ENCODE measurements at regions not wholly inside any gene's neighbourhood (a gene's known extent, or its start where the extent isn't known, plus 50 kb on each side); places are given as distances from the start of the nearest gene placed in this dataset.

DNA sequence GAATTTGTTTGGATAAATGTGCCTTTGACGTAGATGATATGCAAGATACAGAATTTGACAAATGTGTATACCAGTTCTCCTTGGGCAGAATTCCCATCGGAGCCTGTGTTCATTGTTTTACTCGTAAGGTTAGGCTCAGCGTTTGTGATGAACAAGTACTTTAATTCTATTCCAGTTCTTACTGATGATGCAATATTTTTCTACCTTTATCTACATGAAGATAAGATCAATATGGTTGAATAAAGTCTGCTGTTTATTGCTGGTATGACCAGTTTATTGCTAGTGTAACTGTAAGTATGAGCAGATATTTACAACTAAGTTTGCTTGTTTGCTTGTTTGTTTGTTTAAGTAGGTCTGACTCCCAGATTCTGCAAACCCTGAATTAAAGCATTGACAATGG, 145.4 kb upstream of the ADARB2 start:
- no peak for DNase-seq (ENCODE audit: low read depth in 2 of 2)

- DNase-seq (ENCODE audit: low read depth in 2 of 2), result no peak
Observed at GRCh38 chr10:1882180-1882579, 144.9 kb upstream of the ADARB2 start.

DNA sequence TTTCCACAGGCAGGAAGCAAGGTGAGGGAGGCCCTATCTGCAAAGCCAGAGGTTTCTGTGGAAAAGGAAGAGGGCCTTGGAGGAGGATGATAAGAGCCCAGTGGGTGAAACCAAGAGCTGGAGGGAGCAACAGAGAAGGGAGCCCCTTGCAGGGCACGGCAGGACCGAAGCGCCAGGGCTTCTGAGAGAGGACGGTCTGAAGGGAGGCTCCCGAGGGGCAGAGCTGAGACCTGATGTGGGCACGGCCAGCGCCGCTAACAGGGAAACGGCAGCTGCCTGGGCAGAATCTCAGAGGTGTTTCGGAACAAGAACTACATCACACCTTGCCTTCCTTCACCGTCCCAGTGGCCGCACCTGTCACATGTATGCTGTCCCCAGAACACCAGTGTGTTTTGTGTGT, 144.3 kb upstream of the ADARB2 start:
- DNase-seq (ENCODE audit: low read depth in 2 of 2), result no peak

GRCh38 chr10:1874533-1874932, 137.2 kb upstream of the ADARB2 start:
- DNase-seq (ENCODE audit: low read depth in 2 of 2), result no peak

GRCh38 chr10:1873661-1874315, 136.5 kb upstream of the ADARB2 start:
- no peak for DNase-seq (ENCODE audit: low read depth in 2 of 2)

GRCh38 chr10:1872151-1872726, 134.9 kb upstream of the ADARB2 start:
- no peak for DNase-seq (ENCODE audit: low read depth in 2 of 2)

GRCh38 chr10:1870491-1870890, 133.2 kb upstream of the ADARB2 start:
- no peak for DNase-seq (ENCODE audit: low read depth in 2 of 2)

GRCh38 chr10:1869861-1870260, 132.5 kb upstream of the ADARB2 start:
- DNase-seq (ENCODE audit: low read depth in 2 of 2), result no peak

- no peak for DNase-seq (ENCODE audit: low read depth in 2 of 2)
Observed at GRCh38 chr10:1860351-1860750, 123.0 kb upstream of the ADARB2 start.

- no peak for DNase-seq (ENCODE audit: low read depth in 2 of 2)
Observed at GRCh38 chr10:1858547-1858946, 121.2 kb upstream of the ADARB2 start.

GRCh38 chr10:1858048-1858447, 120.7 kb upstream of the ADARB2 start:
- DNase-seq (ENCODE audit: low read depth in 2 of 2), result no peak

- DNase-seq (ENCODE audit: low read depth in 2 of 2), result no peak
Observed at GRCh38 chr10:1855911-1856310, 118.6 kb upstream of the ADARB2 start.

GRCh38 chr10:1854271-1854670, 116.9 kb upstream of the ADARB2 start:
- DNase-seq (ENCODE audit: low read depth in 2 of 2), result no peak

- DNase-seq (ENCODE audit: low read depth in 2 of 2), result no peak
Observed at GRCh38 chr10:1853801-1854200, 116.5 kb upstream of the ADARB2 start.

GRCh38 chr10:1852841-1853240, 115.5 kb upstream of the ADARB2 start:
- DNase-seq (ENCODE audit: low read depth in 2 of 2), result no peak

DNA sequence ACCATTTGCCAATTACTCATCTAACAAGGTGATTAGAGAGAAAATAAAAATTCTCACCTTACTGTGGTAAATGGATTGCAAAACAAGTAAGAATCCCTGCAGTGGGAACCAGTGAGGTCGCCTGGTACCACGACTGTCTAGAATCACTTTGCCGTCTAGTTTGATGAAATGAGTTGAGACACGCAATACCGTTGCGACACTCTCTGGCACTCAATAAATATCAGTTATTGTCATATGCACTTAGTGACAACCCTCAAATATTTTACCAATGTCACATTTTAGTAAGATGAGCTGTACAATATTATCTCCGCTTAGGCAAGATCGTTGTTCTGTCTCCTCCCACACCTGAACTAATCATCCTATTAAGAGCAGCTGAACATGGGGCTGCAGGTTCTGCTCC, 114.4 kb upstream of the ADARB2 start:
- DNase-seq (ENCODE audit: low read depth in 2 of 2), result no peak

DNA sequence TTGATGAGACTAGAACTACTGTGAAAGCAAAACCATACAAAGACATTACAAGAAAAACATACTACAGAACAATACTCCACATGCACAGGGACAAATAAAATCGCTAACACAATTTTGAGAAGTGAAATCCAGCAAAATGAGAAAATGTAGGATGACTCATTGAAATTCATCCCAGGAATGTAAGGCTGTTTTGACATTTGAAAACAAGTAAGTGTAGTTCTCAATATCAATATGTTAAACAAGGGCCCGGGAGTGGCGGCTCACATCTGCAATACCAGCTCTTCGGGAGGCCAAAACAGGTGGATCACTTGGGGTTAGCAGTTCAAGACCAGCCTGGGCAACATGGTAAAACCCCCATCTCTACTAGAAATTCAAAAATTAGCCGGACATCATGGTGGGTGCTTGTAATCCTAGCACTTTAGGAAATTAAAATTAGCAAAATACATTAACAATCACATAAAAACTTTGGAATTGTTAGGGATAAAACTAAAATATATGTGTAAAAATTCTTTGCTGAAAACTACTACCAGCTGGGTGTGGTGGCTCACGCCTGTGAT, 113.7 kb upstream of the ADARB2 start:
- DNase-seq (ENCODE audit: low read depth in 2 of 2), result no peak

DNA sequence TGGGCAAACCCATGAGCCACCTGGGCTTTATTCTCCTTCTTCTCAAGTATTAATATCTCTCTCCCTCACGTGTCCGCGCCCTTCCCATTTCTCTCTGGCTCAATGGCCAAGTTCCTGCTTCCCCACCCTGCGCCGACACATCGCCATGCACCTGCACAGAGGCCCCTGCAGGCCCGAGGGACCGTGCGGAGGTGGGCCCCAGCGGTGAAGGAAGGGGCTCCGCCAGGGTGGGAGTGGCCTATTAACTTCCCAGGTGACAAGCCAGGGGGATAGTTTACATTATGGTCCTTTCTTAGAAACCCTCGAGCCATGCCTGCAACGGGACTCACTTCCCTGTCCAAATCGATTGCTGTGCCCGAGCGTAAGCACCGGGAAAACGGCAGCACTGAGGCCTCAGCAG, 110.0 kb upstream of the ADARB2 start:
- DNase-seq (ENCODE audit: low read depth in 2 of 2), result no peak

- no peak for DNase-seq (ENCODE audit: low read depth in 2 of 2)
Observed at GRCh38 chr10:1846032-1846431, 108.7 kb upstream of the ADARB2 start.

DNA sequence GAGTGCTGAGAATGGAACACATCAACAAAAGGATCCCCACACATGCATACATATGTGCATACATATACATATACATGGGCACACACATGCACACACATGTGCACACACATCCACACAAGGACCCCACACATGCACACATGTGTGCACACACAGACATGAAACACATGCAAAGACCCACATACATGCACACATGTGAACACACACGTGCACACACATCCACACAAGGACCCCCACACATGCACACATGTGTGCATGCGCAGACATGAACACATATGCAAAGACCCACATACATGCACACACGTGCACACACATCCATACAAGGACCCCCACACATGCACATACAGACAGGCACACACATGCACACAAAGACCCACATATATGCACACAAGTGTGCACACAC, 104.4 kb upstream of the ADARB2 start:
- no peak for DNase-seq (ENCODE audit: low read depth in 2 of 2)

- DNase-seq (ENCODE audit: low read depth in 2 of 2), result no peak
Observed at GRCh38 chr10:1829712-1830111, 92.4 kb upstream of the ADARB2 start.

GRCh38 chr10:1824928-1825327, 87.6 kb upstream of the ADARB2 start:
- no peak for DNase-seq (ENCODE audit: low read depth in 2 of 2)

- DNase-seq (ENCODE audit: low read depth in 2 of 2), result no peak
Observed at GRCh38 chr10:1814556-1814955, 77.2 kb upstream of the ADARB2 start.

Measured in stimulated activated CD4-positive, alpha-beta T cell treated with anti-CD3 and anti-CD28 coated beads, Interleukin-4, amount 100 ng/mL, for 48 hours (primary cell).